ENCODE measurements at regions not wholly inside any gene's neighbourhood (a gene's known extent, or its start where the extent isn't known, plus 50 kb on each side); places are given as distances from the start of the nearest gene placed in this dataset.

DNA sequence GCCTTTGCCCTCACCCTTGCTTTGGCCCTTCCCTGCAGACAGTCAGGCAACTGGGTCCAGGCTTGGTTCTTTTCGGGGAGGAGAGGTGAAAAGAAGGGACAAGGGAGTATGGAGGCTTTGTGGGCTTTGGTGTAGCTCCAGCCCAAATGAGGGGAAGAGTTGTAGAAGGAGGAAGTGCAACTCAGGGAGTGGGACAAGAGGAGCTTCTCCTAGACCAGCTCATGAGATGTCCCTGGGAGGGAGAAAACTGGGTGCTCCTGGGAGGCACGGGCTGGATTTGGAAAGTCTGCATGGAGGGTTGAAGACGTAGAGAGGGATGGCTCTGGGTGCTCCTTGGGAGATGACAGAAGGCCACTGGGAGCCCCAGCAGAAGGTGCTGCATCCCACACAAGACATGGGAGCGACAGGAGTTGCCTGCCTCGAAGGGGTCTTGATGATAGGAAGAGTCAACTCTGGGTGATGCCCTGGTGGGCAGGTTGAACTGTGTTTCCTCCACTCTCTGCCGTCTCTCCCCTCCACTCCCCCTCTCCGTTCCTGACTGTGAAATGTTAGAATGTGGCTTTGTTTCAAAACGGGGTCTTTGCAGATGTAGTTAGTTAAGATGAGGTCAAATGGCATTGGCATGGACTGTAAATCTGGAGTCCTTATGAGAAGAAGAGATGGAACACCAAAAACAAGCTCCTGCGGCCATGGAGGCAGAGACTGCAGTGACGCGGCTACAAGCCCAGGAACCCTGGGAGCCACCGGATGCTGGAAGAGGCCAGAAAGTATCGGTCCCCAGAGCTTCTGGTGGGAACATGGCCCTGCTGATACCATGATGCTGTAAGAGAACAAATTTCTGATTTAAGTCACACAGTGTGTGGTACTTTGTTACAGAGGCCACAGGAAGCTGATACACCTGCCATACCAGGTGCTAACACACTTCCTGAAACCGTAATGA, 298.5 kb downstream of the GLRX3 start:
- DNase-seq, result no peak

DNA sequence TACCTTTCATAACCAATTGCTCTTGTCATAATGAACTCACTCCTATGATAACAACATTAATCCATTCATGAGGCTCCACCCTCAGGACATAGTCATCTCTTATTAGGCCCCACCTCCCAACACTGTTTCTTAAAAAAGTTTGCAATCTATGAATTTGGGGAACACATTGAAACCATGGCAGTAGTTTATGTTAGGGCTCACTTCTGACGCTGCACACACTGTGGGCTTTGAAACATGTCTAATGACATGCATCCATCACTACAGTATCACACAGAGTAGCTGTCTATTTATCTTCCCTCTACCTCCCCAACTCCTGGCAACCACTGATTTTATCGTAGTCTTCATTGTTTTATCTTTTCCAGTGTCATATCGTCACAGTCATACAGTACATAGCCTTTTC, 299.8 kb downstream of the GLRX3 start:
- no peak for DNase-seq

DNA sequence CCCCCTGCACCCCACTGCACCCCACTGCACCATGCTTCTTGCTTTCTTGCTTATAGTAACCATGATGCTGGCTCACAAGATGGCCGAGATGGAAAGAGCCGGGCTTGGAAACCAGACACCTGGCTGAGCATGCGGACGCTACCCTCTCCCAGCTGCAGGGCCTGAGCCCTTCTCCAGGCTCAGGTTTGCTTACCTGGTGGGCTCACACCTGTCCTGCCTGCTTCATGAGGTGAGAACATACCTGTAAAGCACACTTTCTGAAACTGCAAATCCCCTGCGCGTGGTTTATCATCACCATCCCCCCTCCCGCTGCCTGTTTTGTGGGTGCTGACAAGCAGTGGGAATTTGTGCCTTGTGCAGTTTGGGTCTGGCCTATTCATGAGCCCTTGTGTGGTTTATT, 302.7 kb downstream of the GLRX3 start:
- DNase-seq, result no peak

DNA sequence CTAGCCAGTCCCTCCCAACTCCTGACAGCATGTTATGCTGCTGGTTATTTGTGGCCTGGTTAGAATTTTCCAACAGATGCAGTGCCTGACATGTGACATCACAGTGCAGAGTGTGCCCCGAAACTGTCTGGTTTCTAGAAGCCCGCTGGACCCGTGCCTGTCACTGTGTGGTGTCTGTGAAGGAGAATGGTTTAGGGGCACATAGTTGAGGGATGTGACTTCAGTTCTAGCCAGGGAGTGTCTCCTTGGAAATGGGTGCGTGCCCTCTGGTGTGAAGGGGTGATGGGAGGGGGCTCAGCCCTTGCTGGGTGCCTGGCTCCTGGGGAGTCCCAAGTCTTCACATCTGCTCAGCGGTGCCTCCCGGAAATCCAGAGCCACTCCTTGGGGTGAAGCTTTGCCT, 303.6 kb downstream of the GLRX3 start:
- DNase-seq, result no peak

DNA sequence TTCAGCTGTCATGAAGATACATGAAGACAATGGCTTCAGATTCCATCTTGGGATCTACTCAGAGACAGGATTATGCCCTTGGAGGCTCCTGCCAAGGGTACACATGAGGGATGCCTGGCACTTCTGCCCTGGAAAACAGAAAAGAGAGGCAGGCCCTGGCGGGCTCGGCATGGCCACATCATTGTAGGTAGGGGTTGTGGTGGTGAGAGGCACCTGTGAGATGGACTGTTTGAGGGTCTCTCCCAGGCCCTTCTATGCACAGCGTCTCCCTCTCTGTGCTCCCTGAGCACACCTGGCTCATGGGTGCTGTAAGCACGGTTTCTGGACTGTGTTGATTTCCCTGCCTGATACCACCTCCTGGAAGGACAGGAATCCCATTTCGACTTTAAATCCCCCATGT, 304.3 kb downstream of the GLRX3 start:
- no peak for DNase-seq

DNA sequence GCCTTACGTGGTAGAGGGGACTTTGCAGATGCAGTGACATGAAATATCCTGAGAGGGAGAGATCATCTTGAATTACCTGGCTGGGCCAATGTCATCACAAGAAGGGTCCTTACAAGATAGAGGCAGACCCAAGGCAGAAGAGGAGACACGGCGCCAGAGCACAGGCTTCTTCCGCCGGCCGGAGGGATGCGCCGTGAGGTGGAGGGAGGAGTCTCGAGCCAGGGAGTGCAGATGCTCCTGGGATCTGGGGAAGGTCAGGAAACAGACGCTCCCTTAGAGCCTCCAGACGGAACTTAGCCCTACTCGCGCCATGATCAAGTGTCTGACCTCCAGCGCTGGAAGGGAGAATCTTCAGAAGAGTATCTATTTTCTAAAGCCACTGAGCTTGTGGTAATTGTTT, 304.8 kb downstream of the GLRX3 start:
- DNase-seq, result no peak

DNA sequence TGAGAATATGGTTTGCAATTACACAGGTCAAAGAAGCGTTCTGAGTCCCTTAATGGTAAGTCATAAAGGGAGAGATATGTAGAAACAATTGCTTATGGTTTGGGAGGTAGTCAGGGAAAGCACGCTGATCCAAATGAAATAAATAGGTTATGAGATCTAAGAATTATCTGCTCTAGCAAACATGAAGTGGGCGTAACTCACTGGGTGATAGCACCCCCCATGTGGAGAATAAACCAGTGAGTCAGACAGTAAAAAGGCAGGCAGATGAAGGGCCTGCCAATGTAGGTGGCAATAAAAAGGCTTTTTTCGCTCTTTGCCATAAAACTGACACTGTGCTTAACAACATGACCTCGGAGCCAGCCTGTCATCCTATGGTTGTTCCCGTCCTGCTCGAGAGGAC, 306.9 kb downstream of the GLRX3 start:
- DNase-seq, result no peak

DNA sequence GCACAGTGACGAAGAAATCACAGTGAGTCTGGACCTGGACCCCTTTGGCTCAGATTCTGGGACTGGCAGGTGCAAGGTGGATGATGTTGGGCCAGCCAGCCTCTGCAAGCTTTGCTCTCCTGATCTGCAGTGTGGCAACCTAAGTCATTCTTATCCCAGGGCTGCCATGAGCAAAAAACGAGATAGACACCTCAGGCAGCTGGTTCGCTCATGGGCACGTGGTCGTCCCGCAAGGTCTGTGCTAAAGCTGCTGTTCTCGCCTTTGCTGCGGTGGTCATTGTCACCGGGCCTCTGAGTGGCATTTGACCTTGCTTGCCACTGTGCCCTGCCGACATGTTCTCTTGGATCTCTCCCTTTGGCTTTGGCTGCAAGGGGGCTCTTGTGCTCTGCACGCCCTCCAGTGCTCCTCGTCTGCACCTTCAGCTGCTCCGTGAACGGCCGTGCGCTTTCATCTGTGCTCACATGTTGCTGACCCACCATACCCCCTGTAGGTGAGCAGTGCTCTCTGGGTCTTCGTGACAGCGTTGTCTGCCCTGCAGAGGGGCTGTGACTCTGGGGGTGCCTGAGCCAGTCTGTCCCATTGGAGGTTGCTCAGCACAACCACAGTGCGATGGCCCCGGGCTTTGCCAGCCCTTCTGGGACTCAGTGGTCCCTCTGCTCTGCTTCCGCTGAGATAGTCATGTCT, 317.0 kb downstream of the GLRX3 start:
- no peak for DNase-seq

DNA sequence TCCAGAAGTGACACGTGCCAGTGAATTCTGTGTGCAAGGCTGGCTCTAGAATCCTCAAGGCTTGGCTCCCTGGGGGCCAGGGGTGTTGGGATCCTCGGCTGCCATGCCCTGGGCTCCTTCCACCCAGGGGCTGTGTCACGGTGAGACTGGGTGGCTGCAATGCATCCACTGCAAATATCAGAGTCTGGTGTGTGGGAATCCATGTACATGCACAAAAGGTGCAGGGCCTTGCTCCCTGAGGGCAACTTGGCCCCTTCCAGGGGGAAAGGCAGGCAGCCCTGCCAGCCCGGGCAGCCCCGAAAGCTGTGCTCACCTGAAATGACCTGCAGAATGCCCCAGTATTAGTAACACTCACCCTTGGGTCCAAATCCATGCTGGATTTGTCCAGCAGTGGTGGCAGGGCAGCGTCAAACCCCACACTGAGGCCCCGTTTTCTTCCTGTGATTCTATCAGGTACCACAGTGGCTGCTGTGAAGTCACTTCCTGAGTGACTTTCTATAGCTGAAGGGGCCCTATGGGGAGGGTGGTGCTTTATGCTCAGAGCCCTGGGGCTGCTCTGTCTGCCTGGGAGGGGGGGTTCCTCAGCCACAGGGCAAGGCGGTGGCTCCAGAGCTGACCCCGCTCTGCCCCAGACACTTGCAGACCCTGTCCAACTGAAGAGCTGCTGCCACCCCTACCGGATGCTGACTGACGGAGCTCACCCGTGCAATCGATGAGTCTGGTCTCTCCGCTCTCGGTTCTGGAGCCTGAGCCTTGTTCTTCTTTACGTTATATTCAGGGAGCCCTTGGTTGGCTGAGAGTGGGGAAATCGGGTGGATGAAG, 317.7 kb downstream of the GLRX3 start:
- no peak for DNase-seq

DNA sequence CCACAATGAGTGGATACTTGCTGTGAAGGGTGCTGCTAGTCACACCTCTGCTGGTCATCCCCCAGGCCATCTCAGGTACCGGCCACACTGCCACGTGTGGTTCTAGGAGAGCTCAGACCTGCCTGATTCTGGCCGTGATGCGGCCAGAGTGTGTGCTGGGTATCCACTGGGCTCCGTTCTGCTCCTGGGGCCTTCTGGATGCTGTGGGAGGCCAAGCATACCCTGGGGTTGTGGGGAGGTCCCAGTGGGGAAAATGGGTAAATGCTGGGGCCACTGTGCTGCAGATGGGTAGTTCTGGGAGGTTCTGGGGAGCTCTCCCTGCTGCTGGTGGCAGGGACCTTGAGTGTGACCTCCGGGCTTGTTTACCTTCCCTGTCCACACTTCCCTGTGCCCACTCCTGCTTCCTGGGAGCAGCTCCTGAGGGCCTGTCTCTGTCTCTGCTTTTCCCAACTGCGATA, 318.4 kb downstream of the GLRX3 start:
- DNase-seq, result no peak

DNA sequence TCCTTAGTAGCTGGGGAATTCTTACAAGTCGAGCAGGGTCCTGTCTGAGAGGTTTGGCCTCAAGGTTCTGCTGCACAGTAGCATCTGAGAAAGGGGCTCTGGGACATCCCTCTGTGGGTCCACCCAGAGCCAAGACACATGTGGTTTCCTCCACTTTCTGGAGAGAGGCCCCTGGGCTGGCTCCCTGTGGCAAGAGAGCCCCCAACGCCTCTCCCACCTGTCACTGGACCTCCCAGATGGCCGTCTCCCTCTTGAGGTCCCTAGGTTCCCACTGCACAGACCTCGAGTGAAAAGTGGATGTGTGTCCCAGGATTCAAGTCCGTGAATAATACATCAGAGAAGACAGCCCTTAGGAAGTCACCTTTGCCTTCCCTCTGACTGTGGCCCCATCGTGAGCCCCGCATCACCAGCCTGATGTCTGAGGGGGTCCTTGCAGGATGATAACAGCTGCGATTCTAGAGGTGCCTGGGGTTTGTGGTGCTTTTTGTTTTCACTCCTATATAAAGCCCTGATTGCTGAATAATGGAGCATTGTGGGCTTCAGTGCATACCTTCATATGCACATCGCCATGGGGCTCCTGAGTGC, 319.0 kb downstream of the GLRX3 start:
- DNase-seq, result no peak

DNA sequence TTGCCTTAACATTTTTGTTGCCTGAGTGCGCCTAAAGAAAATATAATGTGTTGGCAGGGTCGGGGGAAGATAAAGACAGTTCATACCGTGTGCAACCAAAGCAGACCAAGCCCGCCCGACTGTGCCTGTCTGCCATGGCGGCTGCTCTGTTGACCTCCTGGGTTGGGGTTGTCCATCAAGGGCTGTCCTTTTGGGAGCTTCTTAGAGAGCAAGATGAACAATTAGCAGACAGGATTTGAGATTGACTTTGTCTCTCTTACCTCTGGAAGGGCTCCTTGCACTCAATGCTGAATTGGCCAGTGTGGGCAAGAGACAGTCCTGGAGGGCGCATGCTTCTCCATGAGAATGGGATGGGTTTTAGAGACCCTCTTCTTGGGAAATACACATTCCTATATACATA, 319.6 kb downstream of the GLRX3 start:
- DNase-seq, result no peak

DNA sequence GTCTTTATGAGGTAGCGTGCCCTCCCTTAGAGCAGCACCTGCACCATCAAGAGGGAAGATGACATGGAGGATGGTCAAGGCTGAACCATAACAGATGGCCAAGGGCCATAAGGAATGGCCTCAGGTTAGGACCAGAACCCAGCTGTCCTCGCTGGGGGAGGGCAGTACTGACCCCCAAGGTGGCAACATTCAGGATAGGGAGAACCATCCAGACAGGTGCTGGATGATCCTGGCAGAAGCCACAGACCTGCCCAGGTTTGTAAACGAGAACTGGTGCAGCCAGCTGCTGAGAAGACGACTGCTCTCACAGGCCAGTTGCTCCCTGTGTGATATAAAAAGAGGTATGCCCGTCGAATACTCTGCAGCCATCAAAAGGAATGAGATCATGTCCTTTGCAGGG, 320.4 kb downstream of the GLRX3 start:
- DNase-seq, result no peak

DNA sequence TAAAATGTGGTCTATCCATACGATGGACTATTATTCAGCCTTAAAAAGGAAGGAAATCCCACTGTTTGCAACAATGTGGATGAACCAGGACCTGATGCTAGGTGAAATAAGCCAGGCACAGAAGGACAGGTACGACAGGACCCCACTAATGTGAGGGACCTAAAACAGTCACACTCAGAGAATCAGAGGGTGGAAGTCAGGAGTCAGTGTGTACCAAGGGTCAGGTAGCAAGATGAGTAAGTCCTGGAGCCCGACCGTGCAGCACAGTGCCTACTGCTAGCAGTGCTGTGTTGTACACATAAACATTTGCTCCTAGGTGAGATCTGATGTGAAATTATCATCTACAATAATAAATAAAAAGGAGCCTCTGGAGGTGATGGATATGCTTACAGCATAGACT, 322.3 kb downstream of the GLRX3 start:
- no peak for DNase-seq

DNA sequence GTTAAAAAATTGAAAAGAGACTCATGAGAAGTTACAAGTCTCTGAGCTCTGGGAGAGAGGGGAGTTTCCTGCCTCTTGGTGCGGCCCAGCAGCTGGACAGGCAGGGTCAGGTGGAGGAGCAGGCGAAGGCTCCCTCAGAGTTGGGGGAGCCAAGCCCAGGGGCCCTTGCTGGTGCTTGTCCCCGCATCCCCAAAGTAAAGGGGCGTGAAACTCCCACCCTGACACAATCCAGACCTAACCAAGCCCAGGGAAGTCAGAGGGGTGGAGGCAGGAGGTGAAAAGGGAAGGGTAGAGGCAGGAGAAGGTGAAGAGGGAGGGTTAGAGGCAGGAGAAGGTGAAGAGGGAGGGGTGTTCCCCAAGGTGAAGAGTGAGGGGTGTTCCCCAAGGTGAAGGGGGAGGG, 322.8 kb downstream of the GLRX3 start:
- DNase-seq, result no peak

DNA sequence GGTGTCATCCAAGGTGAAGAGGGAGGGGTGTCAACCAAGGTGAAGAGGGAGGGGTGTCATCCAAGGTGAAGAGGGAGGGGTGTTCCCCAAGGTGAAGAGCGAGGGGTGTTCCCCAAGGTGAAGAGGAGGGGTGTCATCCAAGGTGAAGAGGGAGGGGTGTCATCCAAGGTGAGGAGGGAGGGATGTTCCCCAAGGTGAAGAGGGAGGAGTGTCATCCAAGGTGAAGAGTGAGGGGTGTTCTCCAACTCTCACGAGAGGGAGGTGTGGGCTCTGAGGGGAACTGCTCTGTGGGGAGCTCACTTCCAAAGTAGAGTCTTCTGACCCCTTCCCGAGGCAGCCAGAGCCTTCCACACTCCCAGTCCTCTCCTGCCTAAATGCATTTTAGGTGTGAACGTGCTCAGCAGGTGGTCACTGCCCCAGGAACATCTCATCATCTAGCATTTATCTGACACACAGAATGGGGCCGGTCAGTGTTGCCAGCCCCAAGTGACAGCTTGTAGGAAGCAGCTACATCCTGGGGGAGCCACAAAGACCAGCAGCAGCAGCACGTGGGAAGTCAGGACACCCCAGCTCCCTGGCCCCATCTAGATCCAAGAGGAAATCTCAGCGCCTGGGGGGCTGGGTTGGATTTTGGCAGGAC, 323.8 kb downstream of the GLRX3 start:
- DNase-seq, result no peak

DNA sequence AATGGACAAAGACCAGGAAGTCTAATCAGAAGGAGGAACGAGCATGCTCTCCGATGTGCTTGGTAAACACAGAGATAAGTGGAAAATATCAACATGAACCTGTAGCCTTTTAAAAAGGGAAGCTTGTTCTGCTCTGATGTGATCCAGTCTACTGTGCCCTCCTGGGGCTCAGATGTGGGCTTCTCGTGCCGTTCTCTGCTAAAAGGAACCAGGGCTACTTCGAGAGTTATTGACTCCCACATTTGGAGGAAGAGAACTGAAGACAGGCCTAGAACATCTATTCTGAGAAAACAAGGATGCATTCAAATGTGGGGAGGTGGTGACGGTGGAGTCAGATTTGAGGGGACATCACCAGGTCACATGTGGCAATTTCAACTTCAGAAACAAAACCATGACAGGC, 325.4 kb downstream of the GLRX3 start:
- no peak for DNase-seq

DNA sequence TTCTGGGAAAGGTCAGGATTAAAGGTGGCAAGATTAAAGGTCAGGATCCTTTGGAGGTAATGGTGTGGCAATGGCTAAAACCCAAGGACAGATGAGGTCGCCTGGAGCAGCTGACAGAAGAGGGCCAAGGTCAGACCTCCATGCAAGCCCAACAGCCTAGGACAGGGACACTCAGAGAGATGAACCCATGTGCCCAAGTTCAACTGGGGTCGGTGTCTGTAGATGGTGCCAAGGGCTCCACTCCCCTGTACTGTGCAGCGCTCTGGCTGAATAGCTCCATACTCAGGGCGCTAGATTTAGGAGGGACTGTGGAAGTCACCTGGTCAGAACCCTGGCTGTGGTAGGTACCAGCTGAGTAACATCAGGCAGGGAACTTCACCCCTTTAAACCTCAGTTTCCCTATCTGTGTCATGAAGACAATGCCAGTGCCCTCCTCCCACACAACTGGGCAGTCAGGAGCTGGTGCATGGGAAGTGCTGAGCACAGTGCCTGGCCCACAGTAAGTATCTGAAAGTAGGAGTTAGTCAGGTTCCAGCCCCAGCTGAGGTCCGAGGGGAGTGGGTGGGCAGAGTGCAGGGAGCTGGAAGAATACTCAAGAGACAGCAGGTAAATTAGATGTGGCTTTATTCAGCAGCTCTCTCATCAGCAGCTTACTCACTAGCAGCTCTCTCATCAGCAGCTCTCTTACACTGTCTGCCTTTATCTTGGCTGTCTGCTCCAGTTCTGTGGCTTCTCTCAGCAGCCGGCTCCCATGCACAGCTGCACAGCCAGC, 327.1 kb downstream of the GLRX3 start:
- DNase-seq, result no peak

DNA sequence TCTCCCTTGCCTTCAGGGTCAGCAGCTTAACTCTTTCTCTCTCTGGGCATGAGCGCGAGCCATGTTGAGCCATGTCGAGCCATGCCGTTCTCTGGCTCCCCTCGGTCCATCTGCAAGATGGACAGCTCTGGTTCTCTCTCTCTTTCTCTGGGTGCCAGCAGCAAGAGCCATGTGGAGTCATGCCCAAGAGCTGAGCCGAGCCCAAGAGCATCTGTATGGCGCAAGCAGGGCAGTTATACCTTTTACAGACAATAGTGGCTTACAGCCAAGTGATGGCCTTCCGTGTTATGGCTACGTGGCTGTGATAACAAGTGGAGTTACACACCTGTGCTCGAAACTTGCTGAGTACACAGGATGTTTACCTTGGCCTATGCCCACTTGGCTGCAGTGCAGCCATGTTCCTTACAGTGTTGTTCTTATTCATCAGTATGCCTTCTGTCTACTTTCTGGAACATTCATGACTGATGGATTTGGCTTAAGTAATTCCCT, 327.7 kb downstream of the GLRX3 start:
- no peak for DNase-seq

DNA sequence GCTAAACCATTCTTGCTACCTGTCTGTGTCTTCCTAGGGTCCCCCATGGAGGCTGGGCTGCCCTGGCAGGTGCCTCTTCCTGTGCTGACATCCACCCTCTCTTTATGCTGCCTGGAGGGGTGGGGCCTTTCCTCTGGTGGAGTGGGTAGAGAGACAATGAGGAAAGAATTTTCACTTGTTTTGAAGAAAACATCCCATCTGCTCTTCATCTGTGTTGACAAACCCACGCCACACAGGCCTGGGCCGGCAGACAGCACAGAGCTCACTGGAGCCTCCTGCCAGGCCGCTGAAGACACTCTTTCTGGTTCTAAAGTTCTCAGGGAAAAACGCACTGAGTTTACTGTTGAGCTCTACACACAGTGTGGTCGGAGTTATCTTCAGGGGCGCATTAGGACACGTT, 328.2 kb downstream of the GLRX3 start:
- DNase-seq, result no peak

DNA sequence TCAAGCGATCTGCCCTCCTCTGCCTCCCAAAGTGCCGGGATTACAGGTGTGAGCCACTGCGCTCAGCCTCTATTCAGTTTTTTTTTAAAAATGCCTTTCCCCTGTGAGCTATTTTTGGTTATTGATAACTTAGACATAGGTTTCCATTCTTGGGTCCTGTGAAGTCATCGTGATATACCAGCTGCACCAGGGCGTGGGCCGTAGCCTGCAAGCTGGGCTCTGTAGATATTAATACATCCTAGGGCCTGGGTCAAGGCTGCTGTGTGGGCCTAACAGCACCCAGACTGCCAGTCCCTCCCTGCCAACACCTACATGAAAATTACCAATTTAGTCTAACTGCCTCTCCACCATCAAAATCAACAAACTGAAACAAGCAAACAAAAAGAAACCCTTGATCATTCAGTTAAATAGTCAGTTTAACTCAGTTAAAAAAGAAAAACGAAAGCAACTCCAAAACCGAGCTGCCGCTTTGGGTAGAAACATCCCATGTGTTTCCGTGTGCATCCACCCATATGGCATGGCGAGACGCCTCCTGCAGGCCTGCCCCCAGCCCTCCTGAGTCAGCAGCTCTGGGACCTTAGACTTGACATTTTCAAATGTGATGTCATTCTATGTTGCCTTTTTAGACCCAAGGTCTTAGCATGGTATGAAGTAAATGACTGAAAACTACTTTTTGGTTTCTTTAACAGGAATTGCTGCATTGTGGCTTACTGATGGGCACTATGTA, 330.2 kb downstream of the GLRX3 start:
- no peak for DNase-seq
